ENCODE measurements at regions not wholly inside any gene's neighbourhood (a gene's known extent, or its start where the extent isn't known, plus 50 kb on each side); places are given as distances from the start of the nearest gene placed in this dataset.

- Histone ChIP-seq H3K27ac (no peak overlapping the region), H3K27me3 (no peaks in the 10 kb centered on the region), H3K36me3 (no peaks in the 10 kb centered on the region), H3K4me1 (no peaks in the 10 kb centered on the region), H3K4me3 (no peak overlapping the region), H3K9me3 (peaks cover 0 to 30% (median 12%) of the 10 kb centered on the region in 11 donors)
- intact Hi-C loops (cut with DNase I): no loop called here
- TF ChIP-seq CTCF (IDR thresholded peaks at IDR 0.05): no peak
- ATAC-seq (no peak), DNase-seq (no peak)
- WGBS, 2 donors: 74 to 80% methylated on average over 1 of the region's 1 CpG
Observed at GRCh38 chr1:82455342-82455741, 654.6 kb downstream of the ADGRL2 start.

DNA sequence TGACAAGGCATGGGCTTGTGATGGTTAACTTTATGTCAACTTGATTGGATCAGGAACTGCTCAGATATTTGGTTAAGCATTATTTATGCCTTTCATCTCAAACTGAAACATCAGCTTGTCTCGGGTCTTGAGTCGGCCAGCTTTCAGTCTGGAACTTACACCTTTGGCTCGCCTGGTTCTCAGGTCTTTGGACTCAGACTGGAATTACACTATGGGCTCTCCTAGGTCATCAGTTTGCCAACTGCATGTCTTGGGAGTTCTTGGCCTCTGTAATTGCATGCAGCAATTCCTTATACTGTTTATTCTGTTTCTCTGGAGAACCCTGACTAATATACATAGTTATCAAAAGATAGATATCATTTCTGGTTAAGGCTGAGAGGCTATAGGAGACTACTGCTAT lies 653.7 kb downstream of the ADGRL2 start:
- Histone ChIP-seq H3K36me3 (no peaks in the 10 kb centered on the region), H3K27ac (no peak overlapping the region), H3K27me3 (no peaks in the 10 kb centered on the region), H3K4me1 (no peaks in the 10 kb centered on the region), H3K9me3 (peaks cover 0 to 30% (median 12%) of the 10 kb centered on the region in 11 donors), H3K4me3 (no peak overlapping the region)
- 84 to 95% methylated on average over 3 of the region's 3 CpGs for WGBS, 2 donors
- intact Hi-C loops (cut with DNase I): no loop called here
- DNase-seq (no peak), ATAC-seq (no peak)
- TF ChIP-seq CTCF (IDR thresholded peaks at IDR 0.05): no peak

GRCh38 chr1:82453511-82454185 lies 652.9 kb downstream of the ADGRL2 start:
- ATAC-seq (no peak), DNase-seq (no peak)
- 86 to 95% methylated on average over 1 of the region's 1 CpG for WGBS, 2 donors
- Histone ChIP-seq H3K27me3 (no peaks in the 10 kb centered on the region), H3K36me3 (no peaks in the 10 kb centered on the region), H3K4me3 (no peak overlapping the region), H3K27ac (no peak overlapping the region), H3K9me3 (peaks cover 0 to 30% (median 12%) of the 10 kb centered on the region in 11 donors), H3K4me1 (no peaks in the 10 kb centered on the region)
- intact Hi-C loops (cut with DNase I): no loop called here
- no peak for TF ChIP-seq CTCF (IDR thresholded peaks at IDR 0.05)

- H3K4me1 ChIP-seq: no peaks in the 10 kb centered on the region
- ATAC-seq (no peak), DNase-seq (no peak)
- H3K27me3 ChIP-seq: no peaks in the 10 kb centered on the region
- H3K9me3 ChIP-seq: peaks cover 0 to 30% (median 12%) of the 10 kb centered on the region in 11 donors
- intact Hi-C loops (cut with DNase I): no loop called here
- no peak overlapping the region for H3K27ac ChIP-seq
- no peak overlapping the region for H3K4me3 ChIP-seq
- no peaks in the 10 kb centered on the region for H3K36me3 ChIP-seq
- TF ChIP-seq CTCF (IDR thresholded peaks at IDR 0.05): no peak
Observed at GRCh38 chr1:82452096-82452495, 651.4 kb downstream of the ADGRL2 start.
